Astrocyte of the spinal cord (primary cell): ENCODE measurements at regions not wholly inside any gene's neighbourhood (a gene's known extent, or its start where the extent isn't known, plus 50 kb on each side); places are given as distances from the start of the nearest gene placed in this dataset.
"Not testable (repeated sequence)": the region's sequence is repeated elsewhere in the genome, so short reads cannot be mapped to it uniquely, and the experiment has no call there.

Source experiments
- DNase-seq: peaks from one replicate; pipeline ENCODE4 v3.0.0; 2011; ENCODE audit warnings: low read depth, low spot score
- H3K4me3 ChIP-seq: 2 replicates; pipeline ENCODE4 v1.5.1; 2011; ENCODE audit warnings: low read depth, mild to moderate bottlenecking, low read length, moderate library complexity
- in situ Hi-C: cut with HindIII; loops from 2 replicates; pipeline ENCODE4 v1.10.0; 2017; ENCODE audit warnings: low sequenced_read_pairs
- TF ChIP-seq, protein P1 (sequence below): IDR thresholded peaks from 2 replicates; pipeline ENCODE4 v1.5.1; 2012; ENCODE audit warnings: low read depth, mild to moderate bottlenecking, low read length, inconsistent platforms

DNA sequence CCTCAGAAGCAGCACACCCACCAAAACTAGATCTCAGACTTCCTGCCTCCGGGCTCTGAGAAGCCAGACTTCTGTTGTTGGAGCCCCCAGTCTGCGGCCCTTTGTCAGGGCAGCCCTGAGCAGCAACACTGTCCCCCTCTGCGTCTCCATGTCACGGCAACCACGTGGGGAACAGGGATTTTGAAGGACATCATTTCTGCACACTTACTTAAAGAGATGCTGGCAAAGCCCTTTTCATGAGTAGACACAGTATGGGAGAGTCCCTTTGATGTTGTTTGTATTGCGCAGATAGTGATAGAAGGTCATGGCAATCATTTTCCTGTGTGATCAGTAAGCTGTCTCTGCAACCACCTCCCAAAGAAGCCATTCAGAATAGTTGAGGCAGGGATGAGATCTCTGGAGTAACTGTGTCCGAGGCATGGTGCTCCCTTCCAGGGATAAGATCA is 69.1 kb upstream of the ID2 start:
- DNase-seq, result no peak
- TF ChIP-seq, protein P1, sequence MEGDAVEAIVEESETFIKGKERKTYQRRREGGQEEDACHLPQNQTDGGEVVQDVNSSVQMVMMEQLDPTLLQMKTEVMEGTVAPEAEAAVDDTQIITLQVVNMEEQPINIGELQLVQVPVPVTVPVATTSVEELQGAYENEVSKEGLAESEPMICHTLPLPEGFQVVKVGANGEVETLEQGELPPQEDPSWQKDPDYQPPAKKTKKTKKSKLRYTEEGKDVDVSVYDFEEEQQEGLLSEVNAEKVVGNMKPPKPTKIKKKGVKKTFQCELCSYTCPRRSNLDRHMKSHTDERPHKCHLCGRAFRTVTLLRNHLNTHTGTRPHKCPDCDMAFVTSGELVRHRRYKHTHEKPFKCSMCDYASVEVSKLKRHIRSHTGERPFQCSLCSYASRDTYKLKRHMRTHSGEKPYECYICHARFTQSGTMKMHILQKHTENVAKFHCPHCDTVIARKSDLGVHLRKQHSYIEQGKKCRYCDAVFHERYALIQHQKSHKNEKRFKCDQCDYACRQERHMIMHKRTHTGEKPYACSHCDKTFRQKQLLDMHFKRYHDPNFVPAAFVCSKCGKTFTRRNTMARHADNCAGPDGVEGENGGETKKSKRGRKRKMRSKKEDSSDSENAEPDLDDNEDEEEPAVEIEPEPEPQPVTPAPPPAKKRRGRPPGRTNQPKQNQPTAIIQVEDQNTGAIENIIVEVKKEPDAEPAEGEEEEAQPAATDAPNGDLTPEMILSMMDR, result no peak
- in situ Hi-C loops, result no loop called here
- no peak overlapping the region for H3K4me3 ChIP-seq

DNA sequence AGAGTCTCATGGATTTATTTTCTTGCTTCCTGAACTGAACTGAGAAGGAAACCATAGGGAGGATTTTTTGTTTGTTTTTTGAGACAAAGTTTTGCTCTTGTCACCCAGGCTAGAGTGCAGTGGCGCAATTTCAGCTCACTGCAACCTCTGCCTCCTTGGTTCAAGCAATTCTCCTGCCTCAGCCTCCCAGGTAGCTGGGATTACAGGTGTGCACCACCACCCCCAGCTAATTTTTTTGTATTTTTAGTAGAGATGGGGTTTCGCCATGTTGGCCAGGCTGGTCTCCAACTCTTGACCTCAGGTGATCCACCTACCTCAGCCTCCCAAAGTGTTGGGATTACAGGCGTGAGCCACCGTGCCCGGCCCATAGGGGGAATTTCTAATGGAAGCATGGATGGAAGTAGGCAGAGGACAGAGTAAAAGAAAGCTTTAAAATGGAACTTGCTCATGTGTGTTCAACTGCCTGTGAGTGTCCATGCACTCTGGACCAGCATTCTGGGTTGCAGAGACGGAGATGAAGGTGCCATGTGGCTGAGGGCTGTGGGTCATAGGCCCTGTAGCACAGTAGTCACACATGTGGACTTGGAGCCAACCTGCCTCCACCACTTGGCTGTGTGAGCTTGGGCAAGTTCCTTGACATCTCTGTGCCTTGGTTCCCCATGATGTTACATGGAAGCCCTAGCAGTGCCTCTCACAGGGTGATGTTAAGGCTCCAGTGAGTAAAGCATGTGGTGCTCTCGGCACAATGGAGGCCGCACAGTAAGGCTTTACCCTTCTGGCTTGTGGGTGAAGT is 68.5 kb upstream of the ID2 start:
- in situ Hi-C loops, DNase-seq: not testable (repeated sequence)

DNA sequence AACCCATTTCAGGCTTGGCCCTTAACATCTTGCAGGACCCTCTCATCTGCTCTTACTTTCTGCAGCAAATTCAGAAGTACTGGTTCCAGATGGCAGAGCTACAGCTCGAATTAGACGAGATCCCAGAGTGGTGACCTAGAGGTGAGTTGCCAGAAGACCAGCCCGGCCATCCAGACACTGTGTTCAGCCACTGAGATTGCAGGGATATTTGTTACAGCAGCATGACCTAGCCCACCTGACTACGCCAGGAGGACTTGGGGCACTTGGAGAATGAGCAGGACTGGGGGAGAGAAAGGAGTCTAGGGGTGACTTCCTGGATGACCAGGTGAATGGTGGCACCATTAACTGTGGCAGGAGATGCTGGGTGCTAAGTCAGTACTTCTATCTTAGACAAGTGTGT is 67.2 kb upstream of the ID2 start:
- H3K4me3 ChIP-seq, result no peak overlapping the region
- in situ Hi-C loops, result no loop called here
- no peak for DNase-seq
- TF ChIP-seq, protein P1, result no peak

More for the DNA sequence above, 68.5 kb upstream of the ID2 start:
- not testable (repeated sequence) for H3K4me3 ChIP-seq

DNA sequence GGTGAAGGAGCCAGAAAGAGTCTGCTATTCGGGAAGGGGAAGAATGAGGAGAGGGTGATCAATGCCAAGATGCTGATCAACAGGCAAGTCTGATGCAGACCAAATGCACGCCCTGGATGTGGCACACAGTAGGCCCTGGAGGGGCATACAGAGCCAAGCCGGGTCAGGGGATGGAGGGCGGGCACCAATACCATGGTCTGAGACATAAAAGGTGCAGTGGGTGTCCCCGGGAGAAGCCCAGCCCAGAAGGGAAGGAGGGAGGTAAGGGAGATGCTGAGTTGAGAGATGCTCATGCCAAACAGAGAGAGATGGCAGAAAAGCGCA is 66.6 kb upstream of the ID2 start:
- no peak for DNase-seq
- TF ChIP-seq, protein P1, result no peak
- H3K4me3 ChIP-seq, result no peak overlapping the region
- in situ Hi-C loops, result no loop called here

DNA sequence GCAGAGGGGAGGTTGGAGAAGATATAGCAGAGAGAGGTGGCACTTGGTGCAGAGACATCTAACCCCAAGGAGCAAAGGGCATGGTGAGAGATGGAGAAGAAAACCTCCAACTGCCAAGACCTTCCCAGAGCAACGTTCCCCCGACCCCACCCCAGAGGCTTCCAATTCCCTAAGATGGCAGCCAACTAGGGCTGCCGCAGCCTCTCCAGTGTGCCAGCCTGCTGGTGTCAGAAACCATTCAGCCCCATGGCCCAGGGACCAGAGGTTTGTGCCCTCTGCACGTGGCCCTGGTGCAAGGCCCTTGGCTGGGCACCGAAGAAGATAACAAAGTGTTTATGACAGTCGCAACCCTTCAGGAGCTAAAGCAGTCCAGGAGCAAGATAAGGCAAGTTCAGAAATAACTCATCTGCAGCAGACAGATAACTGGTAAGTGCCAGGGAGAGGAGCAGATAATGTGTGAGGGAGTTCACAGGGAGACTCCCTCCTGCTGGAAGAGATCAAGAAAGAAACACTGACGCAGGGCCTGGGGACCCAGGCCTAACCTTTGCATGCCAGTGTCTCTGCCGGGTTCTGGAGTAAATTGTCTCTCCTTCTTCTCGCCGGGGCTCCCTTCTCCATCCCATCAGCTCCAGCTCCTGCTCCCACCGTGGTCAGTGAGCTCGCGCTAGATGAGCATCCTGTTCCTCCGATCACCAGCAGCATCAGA is 66.1 kb upstream of the ID2 start:
- in situ Hi-C loops, result no loop called here
- DNase-seq, result no peak
- TF ChIP-seq, protein P1, result no peak
- H3K4me3 ChIP-seq, result no peak overlapping the region

DNA sequence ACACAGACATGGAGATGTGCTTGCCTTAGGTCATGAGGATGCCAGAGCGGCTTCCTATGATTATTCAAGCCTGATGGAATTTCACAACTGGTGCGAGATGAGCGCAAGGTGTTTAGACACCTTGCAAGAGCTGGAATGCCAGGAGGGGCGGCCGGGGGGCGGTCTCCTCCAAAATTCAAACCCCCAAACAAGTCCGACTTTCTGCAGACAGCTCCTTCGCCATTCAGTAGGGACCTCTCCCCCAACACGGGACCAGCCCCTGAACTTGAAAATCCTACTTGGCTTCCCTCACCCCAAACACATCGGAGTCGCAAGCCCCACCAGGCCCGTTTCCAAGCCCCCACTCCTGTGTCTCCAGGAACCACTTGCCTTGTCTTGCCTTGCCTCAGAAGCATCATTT is 64.8 kb upstream of the ID2 start:
- in situ Hi-C loops, result no loop called here
- no peak for DNase-seq
- H3K4me3 ChIP-seq, result no peak overlapping the region
- TF ChIP-seq, protein P1, result no peak

DNA sequence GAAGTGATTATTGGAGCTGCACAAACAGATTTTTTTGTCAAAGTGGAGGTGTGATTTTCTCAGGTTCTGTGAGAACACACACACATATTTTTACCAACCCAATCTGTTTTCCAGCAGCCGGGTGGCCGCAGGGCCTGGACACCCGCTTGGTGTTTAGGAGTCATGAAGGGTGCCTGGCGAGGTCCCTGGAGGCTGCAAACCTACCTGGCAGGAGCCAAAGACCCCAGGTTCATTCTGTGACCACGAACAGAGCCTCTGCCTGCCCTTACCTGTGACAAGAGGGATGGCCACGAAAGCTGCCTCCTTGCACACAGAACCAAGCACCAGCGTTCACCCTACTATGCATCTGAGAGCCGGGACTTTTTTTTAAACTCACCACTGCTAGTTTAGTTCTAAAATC is 64.3 kb upstream of the ID2 start:
- TF ChIP-seq, protein P1, result no peak
- no peak overlapping the region for H3K4me3 ChIP-seq
- no peak for DNase-seq
- in situ Hi-C loops, result no loop called here
